Osteocyte (in vitro differentiated cells): ENCODE measurements at regions not wholly inside any gene's neighbourhood (a gene's known extent, or its start where the extent isn't known, plus 50 kb on each side); places are given as distances from the start of the nearest gene placed in this dataset.

Experiments used
- DNase-seq: peaks from one replicate; pipeline ENCODE4 v3.0.0; 2021; ENCODE audit warnings: mixed read lengths; ENCODE audit not compliant: unreplicated experiment; ENCODE audit errors: extremely low spot score
- H3K27ac Mint-ChIP-seq: one replicate; pipeline ENCODE4 v1.8.0; 2021; ENCODE audit warnings: mild to moderate bottlenecking, mixed read lengths; ENCODE audit not compliant: unreplicated experiment
- H3K27me3 Mint-ChIP-seq: one replicate; pipeline ENCODE4 v1.8.0; 2021; ENCODE audit warnings: mixed read lengths; ENCODE audit not compliant: unreplicated experiment
- H3K36me3 Mint-ChIP-seq: one replicate; pipeline ENCODE4 v1.8.0; 2021; ENCODE audit warnings: mixed read lengths; ENCODE audit not compliant: unreplicated experiment
- H3K4me1 Mint-ChIP-seq: one replicate; pipeline ENCODE4 v1.8.0; 2021; ENCODE audit warnings: mixed read lengths; ENCODE audit not compliant: unreplicated experiment
- H3K4me3 Mint-ChIP-seq: one replicate; pipeline ENCODE4 v1.8.0; 2021; ENCODE audit warnings: mild to moderate bottlenecking, moderate library complexity, mixed read lengths; ENCODE audit not compliant: unreplicated experiment
- H3K9me3 Mint-ChIP-seq: one replicate; pipeline ENCODE4 v1.8.0; 2021; ENCODE audit warnings: mixed read lengths; ENCODE audit not compliant: unreplicated experiment
- TF ChIP-seq, protein P1 (sequence below): fragments of 200-600 bp; sonication (generic); IDR thresholded peaks from 2 replicates; pipeline ENCODE4 v1.5.0; 2021; ENCODE audit warnings: antibody characterized with exemption, mild to moderate bottlenecking, moderate library complexity

DNA sequence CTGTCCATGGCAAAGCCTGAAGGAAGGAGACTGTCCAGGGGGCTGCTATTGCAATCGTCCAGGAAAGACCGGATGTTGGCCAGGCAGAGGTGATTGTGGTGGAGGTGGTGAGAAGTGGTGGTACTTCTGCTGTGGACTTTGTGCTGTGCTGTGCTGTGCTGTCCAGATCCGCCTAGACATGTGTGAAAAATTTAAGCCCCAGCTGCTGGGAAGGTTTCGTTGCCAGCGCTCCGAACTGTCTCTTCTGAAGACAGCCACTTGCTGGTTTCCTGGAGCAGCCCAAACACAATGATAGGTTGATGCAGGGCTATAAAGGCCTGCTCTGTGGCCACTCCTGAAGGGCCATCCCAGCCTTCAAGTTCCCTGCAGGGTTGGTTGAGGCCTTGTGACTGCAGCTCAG lies 223.0 kb upstream of the MPDZ start:
- Mint-ChIP-seq H3K4me3 (no peak overlapping the region), H3K9me3 (no peaks in the 10 kb centered on the region), H3K4me1 (peaks cover 6% of the 10 kb centered on the region), H3K27me3 (no peaks in the 10 kb centered on the region), H3K27ac (no peak overlapping the region), H3K36me3 (no peaks in the 10 kb centered on the region)
- no peak for DNase-seq
- TF ChIP-seq, protein P1, sequence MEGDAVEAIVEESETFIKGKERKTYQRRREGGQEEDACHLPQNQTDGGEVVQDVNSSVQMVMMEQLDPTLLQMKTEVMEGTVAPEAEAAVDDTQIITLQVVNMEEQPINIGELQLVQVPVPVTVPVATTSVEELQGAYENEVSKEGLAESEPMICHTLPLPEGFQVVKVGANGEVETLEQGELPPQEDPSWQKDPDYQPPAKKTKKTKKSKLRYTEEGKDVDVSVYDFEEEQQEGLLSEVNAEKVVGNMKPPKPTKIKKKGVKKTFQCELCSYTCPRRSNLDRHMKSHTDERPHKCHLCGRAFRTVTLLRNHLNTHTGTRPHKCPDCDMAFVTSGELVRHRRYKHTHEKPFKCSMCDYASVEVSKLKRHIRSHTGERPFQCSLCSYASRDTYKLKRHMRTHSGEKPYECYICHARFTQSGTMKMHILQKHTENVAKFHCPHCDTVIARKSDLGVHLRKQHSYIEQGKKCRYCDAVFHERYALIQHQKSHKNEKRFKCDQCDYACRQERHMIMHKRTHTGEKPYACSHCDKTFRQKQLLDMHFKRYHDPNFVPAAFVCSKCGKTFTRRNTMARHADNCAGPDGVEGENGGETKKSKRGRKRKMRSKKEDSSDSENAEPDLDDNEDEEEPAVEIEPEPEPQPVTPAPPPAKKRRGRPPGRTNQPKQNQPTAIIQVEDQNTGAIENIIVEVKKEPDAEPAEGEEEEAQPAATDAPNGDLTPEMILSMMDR = no peak

DNA sequence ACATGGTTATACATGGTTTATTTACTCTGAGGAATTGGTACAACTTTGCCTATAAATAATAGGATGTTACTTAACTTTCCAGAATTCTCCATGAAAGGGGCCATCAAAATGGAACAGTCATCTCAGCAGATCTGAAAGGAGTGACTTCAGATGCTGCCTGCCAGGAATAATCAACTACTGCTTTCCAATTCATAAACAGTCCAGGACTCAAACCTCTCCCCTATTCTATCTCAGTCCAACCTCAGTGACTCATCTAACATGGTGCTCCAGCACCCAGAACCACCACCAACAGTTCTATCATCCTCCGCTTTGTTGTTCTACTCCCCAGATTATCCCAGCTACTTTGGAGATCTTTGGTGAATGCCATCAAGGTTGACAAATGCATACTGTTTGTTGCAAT lies 221.5 kb upstream of the MPDZ start:
- Mint-ChIP-seq H3K27me3 (no peaks in the 10 kb centered on the region), H3K27ac (no peak overlapping the region), H3K36me3 (no peaks in the 10 kb centered on the region), H3K4me1 (no peaks in the 10 kb centered on the region), H3K9me3 (no peaks in the 10 kb centered on the region), H3K4me3 (no peak overlapping the region)
- TF ChIP-seq, protein P1 = no peak
- no peak for DNase-seq

DNA sequence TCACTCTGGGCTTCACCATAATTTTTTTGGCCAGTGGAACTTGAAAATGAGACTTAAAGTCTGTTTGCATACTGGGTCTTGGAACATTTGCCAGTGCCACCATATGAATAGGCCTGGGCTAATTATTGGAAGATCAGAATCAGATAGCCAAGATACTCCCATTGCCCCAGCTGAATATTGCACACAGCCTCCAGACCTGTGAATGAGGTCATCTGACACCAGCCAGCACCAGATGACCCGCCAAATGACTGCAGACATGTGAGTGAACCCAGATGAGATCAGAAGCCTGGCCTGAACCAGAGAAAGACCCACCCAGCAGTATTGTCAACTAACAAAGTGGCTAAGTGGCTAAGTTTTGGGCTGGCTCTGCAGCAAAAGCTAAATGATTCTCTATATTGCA lies 220.5 kb upstream of the MPDZ start:
- no peaks in the 10 kb centered on the region for H3K27me3 Mint-ChIP-seq
- DNase-seq = no peak
- no peak overlapping the region for H3K4me3 Mint-ChIP-seq
- TF ChIP-seq, protein P1 = no peak
- H3K4me1 Mint-ChIP-seq = no peaks in the 10 kb centered on the region
- peaks cover 3% of the 10 kb centered on the region for H3K9me3 Mint-ChIP-seq
- H3K27ac Mint-ChIP-seq = no peak overlapping the region
- no peaks in the 10 kb centered on the region for H3K36me3 Mint-ChIP-seq

DNA sequence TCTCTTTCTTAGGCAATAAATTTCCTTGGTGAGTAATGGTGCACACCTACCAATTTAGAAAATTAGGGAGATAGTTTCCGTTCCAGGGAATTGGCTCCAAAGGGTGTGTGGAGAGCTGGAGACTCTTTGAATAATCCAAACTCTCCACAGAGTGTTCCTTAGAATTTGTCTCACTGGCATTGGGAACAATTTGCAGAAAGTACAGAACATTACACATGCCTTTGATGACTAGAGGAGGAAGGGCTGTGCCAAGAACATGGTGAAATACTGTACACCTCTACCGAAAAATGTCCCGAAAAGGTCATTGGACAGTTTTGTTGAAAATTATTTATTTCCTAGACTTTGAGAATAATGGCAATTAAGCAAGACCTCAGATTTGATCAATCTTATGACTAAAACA lies 214.2 kb upstream of the MPDZ start:
- H3K4me1 Mint-ChIP-seq = peaks cover 3% of the 10 kb centered on the region
- TF ChIP-seq, protein P1 = no peak
- no peak for DNase-seq
- H3K36me3 Mint-ChIP-seq = no peaks in the 10 kb centered on the region
- peaks cover 5% of the 10 kb centered on the region for H3K9me3 Mint-ChIP-seq
- H3K27me3 Mint-ChIP-seq = peaks cover 10% of the 10 kb centered on the region
- no peak overlapping the region for H3K4me3 Mint-ChIP-seq
- no peak overlapping the region for H3K27ac Mint-ChIP-seq

DNA sequence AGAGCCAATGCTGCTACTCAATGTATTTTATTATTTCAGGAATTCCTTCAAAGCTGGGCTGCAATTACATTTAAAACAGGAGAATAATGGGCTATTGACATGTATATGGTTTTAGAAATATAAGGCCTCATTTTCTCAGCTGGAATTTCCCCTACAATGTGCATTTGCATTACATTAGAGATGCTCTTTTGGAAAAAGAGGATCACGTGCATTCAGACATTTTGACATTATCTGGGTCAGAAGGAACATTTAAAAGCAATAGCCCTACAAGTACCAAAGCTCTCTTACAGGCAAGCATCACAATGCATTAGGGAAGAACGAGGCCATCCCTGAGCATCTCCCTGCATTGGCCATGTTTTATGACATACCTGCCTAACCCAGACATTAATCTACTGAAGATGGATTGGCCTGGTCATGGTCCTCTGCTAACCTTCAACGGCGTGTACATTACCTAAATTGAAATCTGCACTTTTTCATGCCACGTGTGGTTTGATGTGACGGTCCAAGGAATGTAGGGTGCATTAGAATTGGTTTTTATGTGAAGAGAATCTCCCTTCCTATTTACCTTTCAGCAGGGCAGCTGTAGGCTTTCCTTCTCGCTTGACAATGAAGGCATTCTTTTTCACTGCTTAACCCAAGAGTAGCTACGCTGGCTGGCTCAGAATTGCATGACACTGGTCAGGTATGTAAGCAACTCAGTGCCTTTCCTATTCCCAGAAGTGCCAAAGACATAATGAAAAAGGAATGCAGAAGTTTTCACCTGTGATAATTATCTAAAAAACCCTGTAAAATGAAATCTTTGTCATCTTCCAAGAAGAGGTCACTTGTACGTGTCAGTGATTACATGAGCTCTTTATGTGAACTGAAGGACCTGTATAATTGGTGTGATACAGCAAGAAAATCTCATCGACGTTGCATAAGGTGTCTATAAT lies 212.3 kb upstream of the MPDZ start:
- H3K9me3 Mint-ChIP-seq = peaks cover 5% of the 10 kb centered on the region
- no peaks in the 10 kb centered on the region for H3K36me3 Mint-ChIP-seq
- no peak for DNase-seq
- peaks cover 14% of the 10 kb centered on the region for H3K27me3 Mint-ChIP-seq
- TF ChIP-seq, protein P1 = no peak
- H3K4me1 Mint-ChIP-seq = peaks cover 3% of the 10 kb centered on the region
- no peak overlapping the region for H3K4me3 Mint-ChIP-seq
- H3K27ac Mint-ChIP-seq = no peak overlapping the region
